ENCODE measurements at regions not wholly inside any gene's neighbourhood (a gene's known extent, or its start where the extent isn't known, plus 50 kb on each side); places are given as distances from the start of the nearest gene placed in this dataset.

- Histone ChIP-seq H4K20me1 (ENCODE audit: control insufficient read depth, extremely low read depth, insufficient read depth, low read length) (no peaks in the 10 kb centered on the region), H3K9me3 (ENCODE audit: control insufficient read depth, low read depth, low read length) (no peaks in the 10 kb centered on the region), H3K27ac (ENCODE audit: control insufficient read depth, insufficient read depth, low read length) (no peak overlapping the region), H3K4me3 (ENCODE audit: control insufficient read depth in 2 of 3, extremely low read depth in 1 of 3, insufficient read depth in 2 of 3, low read depth in 1 of 3, low read length in 3 of 3) (no peak overlapping the region), H3K4me2 (ENCODE audit: control insufficient read depth, extremely low read depth, insufficient read depth, low read depth, low read length) (no peak overlapping the region), H3K27me3 (ENCODE audit: control insufficient read depth, extremely low read depth, insufficient read depth, low read length) (no peaks in the 10 kb centered on the region), H3K9ac (ENCODE audit: control insufficient read depth, extremely low read depth, insufficient read depth, low read length) (no peak overlapping the region), H2AFZ (ENCODE audit: control insufficient read depth, low read length) (no peak overlapping the region), H3K9me1 (ENCODE audit: control insufficient read depth, extremely low read depth, insufficient read depth, low read length) (no peaks in the 10 kb centered on the region), H3K4me1 (ENCODE audit: control insufficient read depth, extremely low read depth, insufficient read depth, low read length) (no peaks in the 10 kb centered on the region), H3K79me2 (ENCODE audit: control insufficient read depth, insufficient read depth, low read length) (no peaks in the 10 kb centered on the region), H3K36me3 (ENCODE audit: control insufficient read depth in 2 of 2, extremely low read depth in 1 of 2, insufficient read depth in 2 of 2, low read length in 2 of 2) (no peaks in the 10 kb centered on the region)
- dilution Hi-C loops (cut with MboI; ENCODE audit: extremely low pct_ligation_motif_present, low sequenced_read_pairs): no loop called here
- DNase-seq (ENCODE audit: low read depth, low spot score) (no peak), FAIRE-seq (no peak)
- TF ChIP-seq CTCF (optimal IDR thresholded peaks at IDR 0.05 in 1 of 3, IDR thresholded peaks at IDR 0.05 in 1 of 3, conservative IDR thresholded peaks at IDR 0.05 in 1 of 3; ENCODE audit: extremely low read depth in 1 of 3, insufficient read depth in 2 of 3, low read length in 3 of 3) (no peak), EZH2 (IDR thresholded peaks at IDR 0.05; ENCODE audit: low read length) (no peak)
Observed at GRCh38 chr11:93267383-93267782, 63.2 kb upstream of the DEUP1 start.

- TF ChIP-seq CTCF (optimal IDR thresholded peaks at IDR 0.05 in 1 of 3, IDR thresholded peaks at IDR 0.05 in 1 of 3, conservative IDR thresholded peaks at IDR 0.05 in 1 of 3; ENCODE audit: extremely low read depth in 1 of 3, insufficient read depth in 2 of 3, low read length in 3 of 3) (no peak), EZH2 (IDR thresholded peaks at IDR 0.05; ENCODE audit: low read length) (no peak)
- Histone ChIP-seq H3K9me3 (ENCODE audit: control insufficient read depth, low read depth, low read length) (no peaks in the 10 kb centered on the region), H3K4me2 (ENCODE audit: control insufficient read depth, extremely low read depth, insufficient read depth, low read depth, low read length) (no peak overlapping the region), H4K20me1 (ENCODE audit: control insufficient read depth, extremely low read depth, insufficient read depth, low read length) (no peaks in the 10 kb centered on the region), H3K79me2 (ENCODE audit: control insufficient read depth, insufficient read depth, low read length) (no peaks in the 10 kb centered on the region), H2AFZ (ENCODE audit: control insufficient read depth, low read length) (no peak overlapping the region), H3K36me3 (ENCODE audit: control insufficient read depth in 2 of 2, extremely low read depth in 1 of 2, insufficient read depth in 2 of 2, low read length in 2 of 2) (no peaks in the 10 kb centered on the region), H3K9me1 (ENCODE audit: control insufficient read depth, extremely low read depth, insufficient read depth, low read length) (no peaks in the 10 kb centered on the region), H3K4me1 (ENCODE audit: control insufficient read depth, extremely low read depth, insufficient read depth, low read length) (no peaks in the 10 kb centered on the region), H3K27ac (ENCODE audit: control insufficient read depth, insufficient read depth, low read length) (no peak overlapping the region), H3K9ac (ENCODE audit: control insufficient read depth, extremely low read depth, insufficient read depth, low read length) (no peak overlapping the region), H3K4me3 (ENCODE audit: control insufficient read depth in 2 of 3, extremely low read depth in 1 of 3, insufficient read depth in 2 of 3, low read depth in 1 of 3, low read length in 3 of 3) (no peak overlapping the region), H3K27me3 (ENCODE audit: control insufficient read depth, extremely low read depth, insufficient read depth, low read length) (no peaks in the 10 kb centered on the region)
- FAIRE-seq (no peak), DNase-seq (ENCODE audit: low read depth, low spot score) (no peak)
- dilution Hi-C loops (cut with MboI; ENCODE audit: extremely low pct_ligation_motif_present, low sequenced_read_pairs): no loop called here
Observed at GRCh38 chr11:93268287-93269040, 62.1 kb upstream of the DEUP1 start.
